Body of pancreas (tissue), 4 donors: ENCODE measurements at regions not wholly inside any gene's neighbourhood (a gene's known extent, or its start where the extent isn't known, plus 50 kb on each side); places are given as distances from the start of the nearest gene placed in this dataset.

Experiments
- ATAC-seq: fragments of 150-250 bp; one replicate; pipeline ENCODE4 v1.9.1; 2016
- DNase-seq, 4 donors: peaks; one replicate each; pipeline ENCODE4 v3.0.0-alpha.2; 2019
- H3K27ac ChIP-seq, 4 donors: fragments of 200-600 bp; sonication (generic); 1 replicate in 3 of 4; 2 replicates in 1 of 4; pipeline versions ENCODE4 v1.5.1 to v1.6.1; 2016 to 2019; ENCODE audit warnings: mild to moderate bottlenecking in 1 of 4, mixed read lengths in 1 of 4, moderate library complexity in 1 of 4
- H3K27me3 ChIP-seq, 2 donors: fragments of 200-600 bp; sonication (generic); one replicate each; pipeline ENCODE4 v1.6.0; 2016; ENCODE audit warnings: mild to moderate bottlenecking in 1 of 2
- H3K36me3 ChIP-seq, 2 donors: fragments of 200-600 bp; sonication (generic); replicated peaks in 1 of 2; 2 replicates each; pipeline ENCODE4 v1.5.1; 2016; ENCODE audit warnings: low read depth in 2 of 2; ENCODE audit not compliant: insufficient read depth in 1 of 2
- H3K4me1 ChIP-seq: fragments of 200-600 bp; sonication (generic); one replicate; pipeline ENCODE4 v1.6.0; 2016
- H3K4me3 ChIP-seq, 2 donors: fragments of 200-600 bp; sonication (generic); 1 replicate in 1 of 2; 2 replicates in 1 of 2; pipeline ENCODE4 v1.5.1; 2016 to 2019
- H3K9me3 ChIP-seq, 3 donors: fragments of 200-600 bp; sonication (generic); 1 replicate in 2 of 3; 2 replicates in 1 of 3; pipeline ENCODE4 v1.5.1; 2016
- CTCF ChIP-seq, 7 experiments: fragments of 450-650 bp in 4 of 7; fragments of 200-600 bp in 3 of 7; sonication (generic) in 3 of 7; IDR thresholded peaks; one replicate each; pipeline ENCODE4 v1.5.1; 2016 to 2019; ENCODE audit warnings: antibody characterized with exemption in 7 of 7
- POLR2A ChIP-seq, 3 donors: fragments of 450-650 bp; IDR thresholded peaks; one replicate each; pipeline ENCODE4 v1.6.1; 2016; ENCODE audit warnings: antibody characterized with exemption in 3 of 3, mild to moderate bottlenecking in 2 of 3
- WGBS, 2 donors: methylation state at CpG; one replicate each; pipeline ENCODE4 v1.1.5; 2017; 5-methylcytosine and 5-hydroxymethylcytosine counted together
- intact Hi-C: fragments of 100-400 bp; cut with DNase I; formaldehyde crosslinking; loops from one replicate; pipeline ENCODE4 v1.15.1; 2023

GRCh38 chr17:33802349-33803198 lies 452.5 kb upstream of the CCL2 start:
- Histone ChIP-seq H3K4me1 (no peaks in the 10 kb centered on the region), H3K4me3 (no peak overlapping the region), H3K9me3 (no peaks in the 10 kb centered on the region), H3K27me3 (no peaks in the 10 kb centered on the region), H3K36me3 (no peaks in the 10 kb centered on the region), H3K27ac (no peak overlapping the region)
- intact Hi-C loops = no loop called here
- WGBS, 2 donors = 66 to 69% methylated on average over 10 of the region's 10 CpGs
- no peak for DNase-seq
- TF ChIP-seq POLR2A (IDR thresholded peaks at IDR 0.05) (no peak), CTCF (IDR thresholded peaks at IDR 0.05) (no peak)
- no peak for ATAC-seq

- Histone ChIP-seq H3K4me3 (no peak overlapping the region), H3K27me3 (no peaks in the 10 kb centered on the region), H3K36me3 (no peaks in the 10 kb centered on the region), H3K27ac (no peak overlapping the region), H3K9me3 (no peaks in the 10 kb centered on the region), H3K4me1 (no peaks in the 10 kb centered on the region)
- 59 to 60% methylated on average over 2 of the region's 2 CpGs for WGBS, 2 donors
- ATAC-seq = no peak
- intact Hi-C loops = no loop called here
- no peak for TF ChIP-seq POLR2A (IDR thresholded peaks at IDR 0.05)
- no peak for TF ChIP-seq CTCF (IDR thresholded peaks at IDR 0.05)
- no peak for DNase-seq
These were observed 451.8 kb upstream of the CCL2 start for GRCh38 chr17:33803199-33803685.

- ATAC-seq (no peak), DNase-seq (no peak)
- no peak overlapping the region for H3K4me3 ChIP-seq
- WGBS, 2 donors = 28 to 29% methylated on average over 2 of the region's 2 CpGs
- TF ChIP-seq POLR2A (IDR thresholded peaks at IDR 0.05) (no peak), CTCF (IDR thresholded peaks at IDR 0.05) (no peak)
- no peak overlapping the region for H3K27ac ChIP-seq
- no peaks in the 10 kb centered on the region for H3K4me1 ChIP-seq
- no peaks in the 10 kb centered on the region for H3K27me3 ChIP-seq
- H3K36me3 ChIP-seq = no peaks in the 10 kb centered on the region
- H3K9me3 ChIP-seq = no peaks in the 10 kb centered on the region
- intact Hi-C loops = no loop called here
These were observed 451.4 kb upstream of the CCL2 start for GRCh38 chr17:33803686-33804085.

GRCh38 chr17:33804401-33804800 lies 450.7 kb upstream of the CCL2 start:
- 72 to 77% methylated on average over 4 of the region's 4 CpGs for WGBS, 2 donors
- intact Hi-C loops = no loop called here
- DNase-seq (no peak), ATAC-seq (no peak)
- Histone ChIP-seq H3K9me3 (no peaks in the 10 kb centered on the region), H3K27ac (no peak overlapping the region), H3K4me1 (no peaks in the 10 kb centered on the region), H3K36me3 (no peaks in the 10 kb centered on the region), H3K4me3 (no peak overlapping the region), H3K27me3 (no peaks in the 10 kb centered on the region)
- TF ChIP-seq POLR2A (IDR thresholded peaks at IDR 0.05) (no peak), CTCF (IDR thresholded peaks at IDR 0.05) (no peak)

- TF ChIP-seq POLR2A (IDR thresholded peaks at IDR 0.05) (no peak), CTCF (IDR thresholded peaks at IDR 0.05) (no peak)
- no peaks in the 10 kb centered on the region for H3K4me1 ChIP-seq
- H3K4me3 ChIP-seq = no peak overlapping the region
- intact Hi-C loops = no loop called here
- ATAC-seq (no peak), DNase-seq (no peak)
- H3K36me3 ChIP-seq = no peaks in the 10 kb centered on the region
- no peak overlapping the region for H3K27ac ChIP-seq
- H3K27me3 ChIP-seq = no peaks in the 10 kb centered on the region
- no peaks in the 10 kb centered on the region for H3K9me3 ChIP-seq
These were observed 448.5 kb upstream of the CCL2 start for GRCh38 chr17:33806631-33807030.
